ENCODE measurements at regions not wholly inside any gene's neighbourhood (a gene's known extent, or its start where the extent isn't known, plus 50 kb on each side); places are given as distances from the start of the nearest gene placed in this dataset.

GRCh38 chr4:123672987-123673386 is 276.4 kb downstream of the SPRY1 start:
- peak; percentile 37 to 50 for DNase-seq (ENCODE audit: low read depth in 2 of 2)
- no peak overlapping the region for H3K4me3 ChIP-seq (replicated peaks in 1 of 2; ENCODE audit: low read depth in 2 of 2, low read length in 2 of 2)
- TF ChIP-seq CTCF (IDR thresholded peaks at IDR 0.05; ENCODE audit: low read depth, low read length), result no peak

DNA sequence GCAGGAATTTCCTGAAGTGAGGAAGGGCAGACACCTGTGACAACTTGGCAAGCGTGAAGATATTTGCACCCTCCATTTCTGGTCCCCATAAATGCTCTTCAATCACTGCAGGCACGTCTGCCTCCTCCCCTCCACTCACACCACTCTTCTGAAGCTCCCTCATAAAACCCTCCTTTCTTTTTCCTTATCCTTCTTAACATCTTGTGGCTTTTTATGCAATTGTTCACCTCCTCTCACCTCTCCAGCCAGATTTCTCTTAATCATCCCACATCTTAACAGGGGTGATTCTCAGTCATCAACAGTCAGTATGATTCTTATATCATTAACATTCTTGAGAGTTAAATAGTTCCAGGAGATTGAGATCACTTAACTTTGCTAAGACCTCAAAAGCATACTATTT is 277.4 kb downstream of the SPRY1 start:
- no peak for DNase-seq (ENCODE audit: low read depth in 2 of 2)
- no peak overlapping the region for H3K4me3 ChIP-seq (replicated peaks in 1 of 2; ENCODE audit: low read depth in 2 of 2, low read length in 2 of 2)
- no peak for TF ChIP-seq CTCF (IDR thresholded peaks at IDR 0.05; ENCODE audit: low read depth, low read length)

GRCh38 chr4:123674762-123675465 is 278.3 kb downstream of the SPRY1 start:
- no peak overlapping the region for H3K4me3 ChIP-seq (replicated peaks in 1 of 2; ENCODE audit: low read depth in 2 of 2, low read length in 2 of 2)
- TF ChIP-seq CTCF (IDR thresholded peaks at IDR 0.05; ENCODE audit: low read depth, low read length), result no peak
- peak in 1 of 2 donors; percentile 21 for DNase-seq (ENCODE audit: low read depth in 2 of 2)

DNA sequence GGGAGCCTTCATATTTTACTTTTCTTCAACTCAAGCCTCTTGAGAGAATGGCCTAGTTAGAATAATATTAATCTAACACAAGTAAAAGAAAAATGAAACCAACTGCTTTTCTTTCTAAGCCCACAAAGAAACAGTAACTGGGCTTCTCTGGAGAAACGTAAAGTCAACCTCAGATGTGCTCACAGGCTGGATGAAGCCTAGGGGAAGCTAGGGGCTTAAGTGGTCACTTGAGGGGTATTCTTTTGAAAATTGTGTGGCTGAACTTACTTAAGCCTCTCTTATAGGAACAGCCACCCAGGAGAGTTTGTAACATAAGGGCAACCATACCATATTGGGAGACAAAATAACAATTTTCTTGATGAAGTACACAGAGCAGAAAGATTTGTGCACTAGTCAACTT is 279.0 kb downstream of the SPRY1 start:
- DNase-seq (ENCODE audit: low read depth in 2 of 2), result no peak
- TF ChIP-seq CTCF (IDR thresholded peaks at IDR 0.05; ENCODE audit: low read depth, low read length), result no peak
- H3K4me3 ChIP-seq (replicated peaks in 1 of 2; ENCODE audit: low read depth in 2 of 2, low read length in 2 of 2), result no peak overlapping the region

- DNase-seq (ENCODE audit: low read depth in 2 of 2), result no peak
Measured at GRCh38 chr4:123676071-123676889, 279.7 kb downstream of the SPRY1 start.

GRCh38 chr4:123676890-123677229 is 280.3 kb downstream of the SPRY1 start:
- no peak for TF ChIP-seq CTCF (IDR thresholded peaks at IDR 0.05; ENCODE audit: low read depth, low read length)
- DNase-seq (ENCODE audit: low read depth in 2 of 2), result no peak
- H3K4me3 ChIP-seq (replicated peaks in 1 of 2; ENCODE audit: low read depth in 2 of 2, low read length in 2 of 2), result no peak overlapping the region

More at GRCh38 chr4:123676071-123676889, 279.7 kb downstream of the SPRY1 start:
- no peak for TF ChIP-seq CTCF (IDR thresholded peaks at IDR 0.05; ENCODE audit: low read depth, low read length)
- no peak overlapping the region for H3K4me3 ChIP-seq (replicated peaks in 1 of 2; ENCODE audit: low read depth in 2 of 2, low read length in 2 of 2)
